ENCODE measurements at regions not wholly inside any gene's neighbourhood (a gene's known extent, or its start where the extent isn't known, plus 50 kb on each side); places are given as distances from the start of the nearest gene placed in this dataset.

DNA sequence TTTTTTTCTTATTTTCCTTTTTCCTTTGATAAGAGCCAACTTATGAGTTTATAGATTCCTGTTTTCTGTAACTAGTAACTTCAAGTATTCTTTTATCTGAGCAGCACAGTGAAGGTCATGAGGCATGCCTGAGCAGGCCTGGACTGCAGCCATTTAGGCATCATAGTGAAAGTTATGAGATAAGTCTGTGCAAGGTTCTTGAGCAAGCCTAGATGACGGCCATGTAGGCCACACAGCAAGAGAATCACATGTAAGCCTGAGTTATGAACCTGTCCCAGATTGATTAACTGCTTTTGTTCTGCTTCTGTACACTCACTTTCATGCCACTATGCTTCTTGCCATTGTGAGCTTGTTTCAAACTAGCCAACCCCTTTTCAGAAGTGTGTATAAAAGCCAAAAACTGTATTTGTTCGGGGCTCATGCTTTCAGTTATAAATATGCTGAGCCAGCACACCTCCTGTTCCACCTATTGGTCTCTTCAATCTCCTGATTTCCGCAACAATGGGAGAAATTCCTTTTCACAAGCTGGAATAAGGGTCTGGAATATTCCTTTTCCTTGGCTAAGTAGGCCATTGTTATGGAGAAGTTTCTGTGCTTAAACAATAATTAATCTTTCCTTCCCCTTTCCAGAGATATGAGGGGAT, 745.7 kb downstream of the FAM181B start:
- Histone ChIP-seq H3K27ac (ENCODE audit: low read depth, low read length) (no peak overlapping the region), H3K9me3 (ENCODE audit: control insufficient read depth, insufficient read depth, low read length) (peaks cover 17% of the 10 kb centered on the region), H3K27me3 (ENCODE audit: control insufficient read depth, insufficient read depth, low read length) (no peaks in the 10 kb centered on the region), H3K4me3 (ENCODE audit: low read depth, low read length) (no peak overlapping the region)
- ChIA-PET POLR2A (no interaction called here), CTCF (no interaction called here)
- TF ChIP-seq, protein P1, sequence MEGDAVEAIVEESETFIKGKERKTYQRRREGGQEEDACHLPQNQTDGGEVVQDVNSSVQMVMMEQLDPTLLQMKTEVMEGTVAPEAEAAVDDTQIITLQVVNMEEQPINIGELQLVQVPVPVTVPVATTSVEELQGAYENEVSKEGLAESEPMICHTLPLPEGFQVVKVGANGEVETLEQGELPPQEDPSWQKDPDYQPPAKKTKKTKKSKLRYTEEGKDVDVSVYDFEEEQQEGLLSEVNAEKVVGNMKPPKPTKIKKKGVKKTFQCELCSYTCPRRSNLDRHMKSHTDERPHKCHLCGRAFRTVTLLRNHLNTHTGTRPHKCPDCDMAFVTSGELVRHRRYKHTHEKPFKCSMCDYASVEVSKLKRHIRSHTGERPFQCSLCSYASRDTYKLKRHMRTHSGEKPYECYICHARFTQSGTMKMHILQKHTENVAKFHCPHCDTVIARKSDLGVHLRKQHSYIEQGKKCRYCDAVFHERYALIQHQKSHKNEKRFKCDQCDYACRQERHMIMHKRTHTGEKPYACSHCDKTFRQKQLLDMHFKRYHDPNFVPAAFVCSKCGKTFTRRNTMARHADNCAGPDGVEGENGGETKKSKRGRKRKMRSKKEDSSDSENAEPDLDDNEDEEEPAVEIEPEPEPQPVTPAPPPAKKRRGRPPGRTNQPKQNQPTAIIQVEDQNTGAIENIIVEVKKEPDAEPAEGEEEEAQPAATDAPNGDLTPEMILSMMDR (IDR thresholded peaks at IDR 0.05; ENCODE audit: low read depth, low read length): no peak
- DNase-seq (ENCODE audit: low read depth, low spot score): no peak

DNA sequence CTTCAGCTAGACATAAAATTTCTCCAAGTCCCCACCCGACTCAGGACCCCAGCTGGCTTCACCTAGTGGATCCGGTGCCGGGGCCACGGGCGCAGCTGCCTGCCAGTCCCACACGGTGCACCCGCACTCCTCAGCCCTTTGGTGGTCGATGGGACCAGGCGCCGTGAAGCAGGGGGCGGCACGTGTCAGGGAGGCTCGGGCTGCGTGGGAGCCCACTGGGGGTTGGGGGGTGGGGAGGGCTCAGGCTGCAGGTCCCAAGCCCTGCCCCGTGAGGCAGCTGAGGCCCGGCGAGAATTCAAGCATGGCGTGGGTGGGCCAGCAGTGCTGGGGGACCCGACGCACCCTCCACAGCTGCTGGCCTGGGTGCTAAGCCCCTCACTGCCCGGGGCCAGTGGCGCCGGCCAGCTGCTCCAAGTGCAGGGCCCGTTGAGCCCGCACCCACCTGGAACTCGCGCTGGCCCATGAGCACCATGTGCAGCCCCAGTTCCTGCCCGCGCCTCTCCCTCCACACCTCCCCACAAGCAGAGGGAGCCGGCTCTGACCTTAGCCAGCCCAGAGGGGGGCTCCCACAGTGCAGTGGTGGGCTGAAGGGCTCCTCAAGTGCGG, 747.0 kb downstream of the FAM181B start:
- Histone ChIP-seq H3K27me3 (ENCODE audit: control insufficient read depth, insufficient read depth, low read length) (no peaks in the 10 kb centered on the region), H3K4me3 (ENCODE audit: low read depth, low read length) (no peak overlapping the region), H3K9me3 (ENCODE audit: control insufficient read depth, insufficient read depth, low read length) (peaks cover 17% of the 10 kb centered on the region), H3K27ac (ENCODE audit: low read depth, low read length) (no peak overlapping the region)
- no peak for DNase-seq (ENCODE audit: low read depth, low spot score)
- TF ChIP-seq, protein P1 (IDR thresholded peaks at IDR 0.05; ENCODE audit: low read depth, low read length): no peak
- ChIA-PET CTCF (no interaction called here), POLR2A (no interaction called here)

DNA sequence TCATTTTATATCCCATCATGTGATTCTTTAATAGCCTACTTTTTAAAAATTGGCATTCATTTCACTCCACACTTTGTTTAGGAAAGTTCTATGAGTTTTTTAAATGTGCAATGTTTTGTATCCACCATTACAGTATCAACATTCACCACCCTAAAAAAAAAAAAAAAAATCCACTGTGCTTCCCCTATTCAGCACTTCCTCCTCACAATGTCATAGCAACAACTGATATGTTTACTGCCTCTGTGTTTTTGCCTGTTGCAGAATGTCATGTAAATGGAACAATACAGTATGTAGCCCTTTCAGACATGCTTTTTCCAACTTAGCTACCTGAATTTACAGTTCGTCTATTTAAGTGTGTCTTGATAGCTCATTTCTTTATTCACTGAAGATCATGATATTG, 754.2 kb downstream of the FAM181B start:
- ChIA-PET POLR2A (no interaction called here), CTCF (no interaction called here)
- no peak overlapping the region for H3K4me3 ChIP-seq (ENCODE audit: low read depth, low read length)
- H3K27me3 ChIP-seq (ENCODE audit: control insufficient read depth, insufficient read depth, low read length): no peaks in the 10 kb centered on the region
- TF ChIP-seq, protein P1 (IDR thresholded peaks at IDR 0.05; ENCODE audit: low read depth, low read length): no peak
- H3K9me3 ChIP-seq (ENCODE audit: control insufficient read depth, insufficient read depth, low read length): no peaks in the 10 kb centered on the region
- no peak for DNase-seq (ENCODE audit: low read depth, low spot score)
- H3K27ac ChIP-seq (ENCODE audit: low read depth, low read length): no peak overlapping the region

DNA sequence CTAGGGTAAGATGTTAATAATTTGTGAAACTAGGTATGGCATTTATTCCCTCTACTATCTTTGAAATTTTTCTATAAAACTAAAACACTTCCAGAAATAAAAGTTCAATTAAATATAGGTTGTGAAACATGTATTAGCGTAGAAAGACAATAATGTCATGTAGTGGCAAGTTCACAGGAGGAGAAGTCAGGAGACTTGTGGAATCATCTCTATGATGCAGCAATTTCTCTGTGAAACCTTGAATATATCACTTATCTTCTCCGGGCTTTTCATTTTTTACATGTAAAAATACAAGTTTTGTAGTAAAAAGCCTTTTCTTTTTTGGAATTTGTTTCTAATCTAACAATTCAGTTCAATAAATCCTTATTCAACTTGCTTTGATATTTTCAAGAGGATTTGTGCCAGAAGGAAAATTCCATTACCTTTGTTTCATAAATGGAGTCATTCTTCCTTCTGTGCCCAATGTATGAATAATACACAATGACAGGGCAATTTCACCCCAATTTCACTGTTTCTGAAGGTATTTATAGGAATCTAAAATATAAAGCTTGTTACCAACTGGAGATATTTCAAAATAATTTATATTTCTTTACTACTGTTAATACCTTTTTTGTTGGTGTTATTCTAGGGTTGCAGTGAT, 758.3 kb downstream of the FAM181B start:
- TF ChIP-seq, protein P1 (IDR thresholded peaks at IDR 0.05; ENCODE audit: low read depth, low read length): no peak
- no peaks in the 10 kb centered on the region for H3K9me3 ChIP-seq (ENCODE audit: control insufficient read depth, insufficient read depth, low read length)
- POLR2A ChIA-PET: no interaction called here
- H3K27ac ChIP-seq (ENCODE audit: low read depth, low read length): no peak overlapping the region
- H3K4me3 ChIP-seq (ENCODE audit: low read depth, low read length): no peak overlapping the region
- CTCF ChIA-PET: no interaction called here
- H3K27me3 ChIP-seq (ENCODE audit: control insufficient read depth, insufficient read depth, low read length): no peaks in the 10 kb centered on the region
- no peak for DNase-seq (ENCODE audit: low read depth, low spot score)

DNA sequence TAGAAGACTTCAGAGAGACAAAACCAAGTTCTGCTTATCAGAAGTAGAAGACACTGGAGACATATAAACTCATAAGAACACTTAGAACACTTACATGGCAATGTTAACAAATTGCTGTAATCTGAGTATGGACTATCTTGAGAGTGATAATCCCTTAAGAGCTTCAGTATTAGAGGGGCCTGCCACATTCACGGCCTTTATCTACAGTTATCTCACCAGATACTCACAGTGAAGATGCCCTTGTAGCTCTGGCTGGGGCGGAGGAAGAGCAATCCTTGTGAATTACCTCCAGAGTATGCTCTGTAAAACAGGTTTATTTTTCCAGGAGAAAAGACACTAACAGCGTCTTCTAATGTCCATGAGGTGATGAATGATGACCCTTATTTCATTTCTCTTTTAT, 762.8 kb downstream of the FAM181B start:
- Histone ChIP-seq H3K27me3 (ENCODE audit: control insufficient read depth, insufficient read depth, low read length) (no peaks in the 10 kb centered on the region), H3K9me3 (ENCODE audit: control insufficient read depth, insufficient read depth, low read length) (no peaks in the 10 kb centered on the region), H3K27ac (ENCODE audit: low read depth, low read length) (no peak overlapping the region), H3K4me3 (ENCODE audit: low read depth, low read length) (no peak overlapping the region)
- CTCF ChIA-PET: no interaction called here
- no peak for DNase-seq (ENCODE audit: low read depth, low spot score)
- TF ChIP-seq, protein P1 (IDR thresholded peaks at IDR 0.05; ENCODE audit: low read depth, low read length): no peak
- POLR2A ChIA-PET: no interaction called here
